ENCODE measurements at regions not wholly inside any gene's neighbourhood (a gene's known extent, or its start where the extent isn't known, plus 50 kb on each side); places are given as distances from the start of the nearest gene placed in this dataset.
"Not testable (repeated sequence)": the region's sequence is repeated elsewhere in the genome, so short reads cannot be mapped to it uniquely, and the experiment has no call there.

- no peak overlapping the region for H3K4me3 ChIP-seq
These were observed 260.5 kb upstream of the ANXA10 start for GRCh38 chr4:167831855-167832254.

GRCh38 chr4:167838686-167839085 is 253.7 kb upstream of the ANXA10 start:
- no peaks in the 10 kb centered on the region for H3K4me1 ChIP-seq
- WGBS = 74% methylated on average over 1 of the region's 1 CpG
- no peaks in the 10 kb centered on the region for H3K9me3 ChIP-seq
- H3K27ac ChIP-seq = no peak overlapping the region
- no peaks in the 10 kb centered on the region for H3K27me3 ChIP-seq
- no peaks in the 10 kb centered on the region for H3K36me3 ChIP-seq
- no peak for DNase-seq (ENCODE audit: low spot score in 2 of 2)
- TF ChIP-seq CTCF (IDR thresholded peaks at IDR 0.05) (no peak), EP300 (IDR thresholded peaks at IDR 0.05) (no peak), POLR2AphosphoS5 (IDR thresholded peaks at IDR 0.05) (no peak), POLR2A (IDR thresholded peaks at IDR 0.05) (no peak)
- H3K4me3 ChIP-seq = no peak overlapping the region

More at GRCh38 chr4:167831855-167832254, 260.5 kb upstream of the ANXA10 start:
- H3K9me3 ChIP-seq = no peaks in the 10 kb centered on the region
- H3K4me1 ChIP-seq = no peaks in the 10 kb centered on the region
- no peak for DNase-seq (ENCODE audit: low spot score in 2 of 2)
- TF ChIP-seq POLR2AphosphoS5 (IDR thresholded peaks at IDR 0.05) (no peak), EP300 (IDR thresholded peaks at IDR 0.05) (no peak), CTCF (IDR thresholded peaks at IDR 0.05) (no peak), POLR2A (IDR thresholded peaks at IDR 0.05) (no peak)
- H3K36me3 ChIP-seq = no peaks in the 10 kb centered on the region
- H3K27me3 ChIP-seq = no peaks in the 10 kb centered on the region
- no peak overlapping the region for H3K27ac ChIP-seq

- TF ChIP-seq EP300 (IDR thresholded peaks at IDR 0.05) (no peak), POLR2A (IDR thresholded peaks at IDR 0.05) (no peak), POLR2AphosphoS5 (IDR thresholded peaks at IDR 0.05) (no peak), CTCF (IDR thresholded peaks at IDR 0.05) (no peak)
- H3K27me3 ChIP-seq = no peaks in the 10 kb centered on the region
- no peaks in the 10 kb centered on the region for H3K9me3 ChIP-seq
- H3K27ac ChIP-seq = no peak overlapping the region
- no peak overlapping the region for H3K4me3 ChIP-seq
- H3K4me1 ChIP-seq = no peaks in the 10 kb centered on the region
- H3K36me3 ChIP-seq = no peaks in the 10 kb centered on the region
- DNase-seq (ENCODE audit: low spot score in 2 of 2) = no peak
- 57% methylated on average over 2 of the region's 2 CpGs for WGBS
These were observed 249.8 kb upstream of the ANXA10 start for GRCh38 chr4:167842487-167842886.

GRCh38 chr4:167854881-167855280 is 237.5 kb upstream of the ANXA10 start:
- DNase-seq (ENCODE audit: low spot score in 2 of 2) = no peak
- no peaks in the 10 kb centered on the region for H3K27me3 ChIP-seq
- H3K36me3 ChIP-seq = no peaks in the 10 kb centered on the region
- H3K9me3 ChIP-seq = no peaks in the 10 kb centered on the region
- H3K4me1 ChIP-seq = no peaks in the 10 kb centered on the region
- TF ChIP-seq CTCF (IDR thresholded peaks at IDR 0.05) = no peak
- no peak for TF ChIP-seq POLR2AphosphoS5 (IDR thresholded peaks at IDR 0.05)
- TF ChIP-seq POLR2A (IDR thresholded peaks at IDR 0.05) = no peak
- TF ChIP-seq EP300 (IDR thresholded peaks at IDR 0.05) = no peak
- no peak overlapping the region for H3K27ac ChIP-seq
- 24% methylated on average over 2 of the region's 2 CpGs for WGBS
- H3K4me3 ChIP-seq = no peak overlapping the region

- H3K27me3 ChIP-seq; H3K27ac ChIP-seq; H3K4me3 ChIP-seq; H3K4me1 ChIP-seq; DNase-seq (ENCODE audit: low spot score in 2 of 2); H3K9me3 ChIP-seq; H3K36me3 ChIP-seq: not testable (repeated sequence)
- WGBS = 90% methylated on average over 9 of the region's 15 CpGs
These were observed 234.2 kb upstream of the ANXA10 start for GRCh38 chr4:167858127-167858526.

- no peaks in the 10 kb centered on the region for H3K27me3 ChIP-seq
- H3K4me3 ChIP-seq = no peak overlapping the region
- TF ChIP-seq POLR2AphosphoS5 (IDR thresholded peaks at IDR 0.05) = no peak
- no peak for TF ChIP-seq EP300 (IDR thresholded peaks at IDR 0.05)
- no peak for TF ChIP-seq POLR2A (IDR thresholded peaks at IDR 0.05)
- no peak for TF ChIP-seq CTCF (IDR thresholded peaks at IDR 0.05)
- no peaks in the 10 kb centered on the region for H3K9me3 ChIP-seq
- WGBS = 77% methylated on average over 3 of the region's 3 CpGs
- H3K27ac ChIP-seq = no peak overlapping the region
- no peaks in the 10 kb centered on the region for H3K4me1 ChIP-seq
- no peaks in the 10 kb centered on the region for H3K36me3 ChIP-seq
- DNase-seq (ENCODE audit: low spot score in 2 of 2) = no peak
These were observed 225.1 kb upstream of the ANXA10 start for GRCh38 chr4:167867191-167867590.
